ENCODE measurements at regions not wholly inside any gene's neighbourhood (a gene's known extent, or its start where the extent isn't known, plus 50 kb on each side); places are given as distances from the start of the nearest gene placed in this dataset.

DNA sequence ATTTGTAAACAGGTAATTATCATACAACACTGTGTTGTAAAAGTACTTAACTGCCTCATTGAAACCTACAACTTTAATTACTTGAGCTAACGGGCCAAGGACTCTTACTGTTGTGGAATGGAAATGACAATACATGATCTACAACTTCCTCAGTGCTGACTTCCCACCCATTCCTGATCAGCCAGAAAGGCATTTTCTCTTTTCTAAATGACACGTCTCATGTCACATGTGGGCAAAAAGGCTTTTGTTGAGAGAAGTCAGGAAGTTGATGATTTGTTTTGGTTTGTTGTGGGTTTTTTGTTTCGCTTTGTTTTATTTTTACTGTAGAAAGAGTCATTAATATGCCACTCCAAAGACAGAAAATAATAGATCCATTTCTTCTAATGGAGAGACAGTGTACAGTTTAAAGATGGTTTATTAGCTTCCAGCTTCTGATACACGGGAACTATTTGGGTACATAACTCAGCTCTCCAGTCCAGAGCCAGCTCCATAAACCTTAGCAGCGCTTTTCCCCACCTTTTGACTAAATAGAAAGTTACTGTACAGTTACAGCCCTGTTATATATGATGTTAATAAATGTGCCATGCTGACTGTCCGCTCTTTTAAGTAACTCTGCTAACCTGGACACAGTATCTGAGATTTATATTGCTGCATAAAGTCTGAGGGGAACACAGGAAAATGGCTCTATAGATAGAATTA lies 509.4 kb upstream of the API5 start:
- no peaks in the 10 kb centered on the region for H3K36me3 ChIP-seq (ENCODE audit: insufficient read depth, low read length)
- H3K4me1 ChIP-seq (ENCODE audit: insufficient read depth, low read length): no peaks in the 10 kb centered on the region
- Mint-ChIP-seq H3K4me1 (ENCODE audit: low read depth, unreplicated experiment) (no peaks in the 10 kb centered on the region), H3K27ac (ENCODE audit: unreplicated experiment) (no peak overlapping the region), H3K36me3 (ENCODE audit: low read depth, unreplicated experiment) (no peaks in the 10 kb centered on the region), H3K9me3 (ENCODE audit: unreplicated experiment) (peaks cover 5% of the 10 kb centered on the region), H3K27me3 (ENCODE audit: low read depth, unreplicated experiment) (no peaks in the 10 kb centered on the region), H3K4me3 (ENCODE audit: unreplicated experiment) (no peak overlapping the region)
- no peak overlapping the region for H3K4me2 ChIP-seq (ENCODE audit: low read length)
- no peaks in the 10 kb centered on the region for H3K9me3 ChIP-seq (ENCODE audit: insufficient read depth, low read depth, low read length)
- DNase-seq (ENCODE audit: low read depth): no peak
- FAIRE-seq: no peak
- H3K9ac ChIP-seq (ENCODE audit: low read length): no peak overlapping the region
- H3K27ac ChIP-seq (ENCODE audit: low read depth, low read length): no peak overlapping the region
- H3K27me3 ChIP-seq (ENCODE audit: insufficient read depth, low read length): no peaks in the 10 kb centered on the region
- no peaks in the 10 kb centered on the region for H3K79me2 ChIP-seq (ENCODE audit: insufficient read depth, low read length)
- no peak overlapping the region for H2AFZ ChIP-seq (ENCODE audit: low read depth, low read length)
- TF ChIP-seq EZH2 (IDR thresholded peaks at IDR 0.05; ENCODE audit: insufficient read depth, low read length): no peak
- TF ChIP-seq, protein P1, sequence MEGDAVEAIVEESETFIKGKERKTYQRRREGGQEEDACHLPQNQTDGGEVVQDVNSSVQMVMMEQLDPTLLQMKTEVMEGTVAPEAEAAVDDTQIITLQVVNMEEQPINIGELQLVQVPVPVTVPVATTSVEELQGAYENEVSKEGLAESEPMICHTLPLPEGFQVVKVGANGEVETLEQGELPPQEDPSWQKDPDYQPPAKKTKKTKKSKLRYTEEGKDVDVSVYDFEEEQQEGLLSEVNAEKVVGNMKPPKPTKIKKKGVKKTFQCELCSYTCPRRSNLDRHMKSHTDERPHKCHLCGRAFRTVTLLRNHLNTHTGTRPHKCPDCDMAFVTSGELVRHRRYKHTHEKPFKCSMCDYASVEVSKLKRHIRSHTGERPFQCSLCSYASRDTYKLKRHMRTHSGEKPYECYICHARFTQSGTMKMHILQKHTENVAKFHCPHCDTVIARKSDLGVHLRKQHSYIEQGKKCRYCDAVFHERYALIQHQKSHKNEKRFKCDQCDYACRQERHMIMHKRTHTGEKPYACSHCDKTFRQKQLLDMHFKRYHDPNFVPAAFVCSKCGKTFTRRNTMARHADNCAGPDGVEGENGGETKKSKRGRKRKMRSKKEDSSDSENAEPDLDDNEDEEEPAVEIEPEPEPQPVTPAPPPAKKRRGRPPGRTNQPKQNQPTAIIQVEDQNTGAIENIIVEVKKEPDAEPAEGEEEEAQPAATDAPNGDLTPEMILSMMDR (IDR thresholded peaks at IDR 0.05; ENCODE audit: insufficient read depth, low read depth, low read length): no peak
- no peak overlapping the region for H3K4me3 ChIP-seq (ENCODE audit: insufficient read depth, low read depth, low read length)
- no peaks in the 10 kb centered on the region for H4K20me1 ChIP-seq (ENCODE audit: insufficient read depth, low read length)

DNA sequence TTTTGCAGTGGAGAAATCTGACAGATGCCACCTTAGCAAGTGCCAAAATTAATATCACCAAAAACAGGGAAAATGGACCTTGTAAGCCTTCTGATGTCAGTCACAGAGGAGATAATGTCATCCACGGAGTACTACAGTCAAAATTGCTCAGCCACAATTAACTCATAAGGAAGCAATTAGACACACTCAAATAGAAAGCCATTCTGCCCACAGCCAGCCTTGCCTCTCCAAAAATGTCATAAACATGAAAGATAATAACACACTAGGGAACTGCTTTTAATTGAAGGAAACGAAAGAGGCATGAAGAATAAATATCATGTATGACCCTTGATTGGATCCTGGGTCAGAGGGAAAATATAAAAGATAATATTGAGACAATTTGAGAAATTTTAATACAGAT lies 505.6 kb upstream of the API5 start:
- H3K27me3 ChIP-seq (ENCODE audit: insufficient read depth, low read length): no peaks in the 10 kb centered on the region
- H3K79me2 ChIP-seq (ENCODE audit: insufficient read depth, low read length): no peaks in the 10 kb centered on the region
- no peaks in the 10 kb centered on the region for H3K36me3 Mint-ChIP-seq (ENCODE audit: low read depth, unreplicated experiment)
- H3K4me2 ChIP-seq (ENCODE audit: low read length): no peak overlapping the region
- no peaks in the 10 kb centered on the region for H3K4me1 Mint-ChIP-seq (ENCODE audit: low read depth, unreplicated experiment)
- H3K9me3 Mint-ChIP-seq (ENCODE audit: unreplicated experiment): peaks cover 2% of the 10 kb centered on the region
- H3K9me3 ChIP-seq (ENCODE audit: insufficient read depth, low read depth, low read length): no peaks in the 10 kb centered on the region
- no peaks in the 10 kb centered on the region for H3K36me3 ChIP-seq (ENCODE audit: insufficient read depth, low read length)
- H3K27ac ChIP-seq (ENCODE audit: low read depth, low read length): no peak overlapping the region
- no peak overlapping the region for H3K27ac Mint-ChIP-seq (ENCODE audit: unreplicated experiment)
- TF ChIP-seq, protein P1 (IDR thresholded peaks at IDR 0.05; ENCODE audit: insufficient read depth, low read depth, low read length): no peak
- TF ChIP-seq EZH2 (IDR thresholded peaks at IDR 0.05; ENCODE audit: insufficient read depth, low read length): no peak
- no peak overlapping the region for H3K4me3 Mint-ChIP-seq (ENCODE audit: unreplicated experiment)
- H3K27me3 Mint-ChIP-seq (ENCODE audit: low read depth, unreplicated experiment): no peaks in the 10 kb centered on the region
- H3K4me1 ChIP-seq (ENCODE audit: insufficient read depth, low read length): no peaks in the 10 kb centered on the region
- H3K4me3 ChIP-seq (ENCODE audit: insufficient read depth, low read depth, low read length): no peak overlapping the region
- no peaks in the 10 kb centered on the region for H4K20me1 ChIP-seq (ENCODE audit: insufficient read depth, low read length)
- no peak overlapping the region for H2AFZ ChIP-seq (ENCODE audit: low read depth, low read length)
- no peak for FAIRE-seq
- no peak for DNase-seq (ENCODE audit: low read depth)
- no peak overlapping the region for H3K9ac ChIP-seq (ENCODE audit: low read length)

- Histone ChIP-seq H3K4me2 (ENCODE audit: low read length) (no peak overlapping the region), H3K79me2 (ENCODE audit: insufficient read depth, low read length) (no peaks in the 10 kb centered on the region), H3K4me1 (ENCODE audit: insufficient read depth, low read length) (no peaks in the 10 kb centered on the region), H3K27me3 (ENCODE audit: insufficient read depth, low read length) (no peaks in the 10 kb centered on the region), H3K36me3 (ENCODE audit: insufficient read depth, low read length) (no peaks in the 10 kb centered on the region), H3K9ac (ENCODE audit: low read length) (no peak overlapping the region), H4K20me1 (ENCODE audit: insufficient read depth, low read length) (no peaks in the 10 kb centered on the region), H3K4me3 (ENCODE audit: insufficient read depth, low read depth, low read length) (no peak overlapping the region), H2AFZ (ENCODE audit: low read depth, low read length) (no peak overlapping the region), H3K27ac (ENCODE audit: low read depth, low read length) (no peak overlapping the region), H3K9me3 (ENCODE audit: insufficient read depth, low read depth, low read length) (no peaks in the 10 kb centered on the region)
- DNase-seq (ENCODE audit: low read depth) (no peak), FAIRE-seq (no peak)
- Mint-ChIP-seq H3K4me3 (ENCODE audit: unreplicated experiment) (no peak overlapping the region), H3K9me3 (ENCODE audit: unreplicated experiment) (no peaks in the 10 kb centered on the region), H3K36me3 (ENCODE audit: low read depth, unreplicated experiment) (no peaks in the 10 kb centered on the region), H3K4me1 (ENCODE audit: low read depth, unreplicated experiment) (no peaks in the 10 kb centered on the region), H3K27ac (ENCODE audit: unreplicated experiment) (no peak overlapping the region), H3K27me3 (ENCODE audit: low read depth, unreplicated experiment) (no peaks in the 10 kb centered on the region)
- TF ChIP-seq, protein P1 (IDR thresholded peaks at IDR 0.05; ENCODE audit: insufficient read depth, low read depth, low read length): no peak
- TF ChIP-seq EZH2 (IDR thresholded peaks at IDR 0.05; ENCODE audit: insufficient read depth, low read length): no peak
Measured at GRCh38 chr11:42812361-42812760, 499.4 kb upstream of the API5 start.
